GM04504 (cell line): ENCODE measurements at regions not wholly inside any gene's neighbourhood (a gene's known extent, or its start where the extent isn't known, plus 50 kb on each side); places are given as distances from the start of the nearest gene placed in this dataset.
"Not testable (repeated sequence)": the region's sequence is repeated elsewhere in the genome, so short reads cannot be mapped to it uniquely, and the experiment has no call there.

Experiments
- DNase-seq: peaks from one replicate; pipeline ENCODE4 v3.0.0-alpha.2; 2012; ENCODE audit warnings: low read depth

DNA sequence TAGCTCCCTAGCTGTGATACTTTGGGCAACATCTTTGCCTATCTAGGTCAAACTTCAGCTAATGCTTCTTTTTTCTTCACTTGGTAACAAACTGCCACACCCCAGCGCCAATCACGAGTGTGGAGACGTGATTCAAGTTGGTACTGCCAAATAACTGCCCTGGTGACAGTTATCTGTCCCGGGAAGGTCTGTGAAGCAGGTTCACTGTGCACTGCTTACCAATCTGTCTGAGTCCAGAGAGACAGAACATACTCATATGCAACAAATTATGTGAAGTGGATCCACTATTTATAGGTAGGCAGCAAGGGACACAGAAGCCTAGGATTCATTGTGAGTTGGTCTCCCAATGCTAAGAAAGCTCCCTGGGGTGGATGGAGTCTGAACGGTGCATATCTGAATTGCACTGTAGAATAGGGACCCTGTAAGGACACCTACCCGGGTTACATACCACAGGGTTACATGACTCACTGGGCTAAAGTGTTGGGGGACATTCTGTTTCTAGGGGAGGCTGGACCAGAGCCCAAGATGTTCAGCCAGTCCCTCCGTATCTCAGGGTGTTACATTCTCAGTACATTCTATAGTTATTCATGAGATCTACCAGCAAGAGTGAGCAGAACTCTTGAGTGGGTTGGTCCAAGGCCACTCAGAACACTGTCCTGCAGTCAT is 95.4 kb upstream of the STC2 start:
- DNase-seq, result no peak

DNA sequence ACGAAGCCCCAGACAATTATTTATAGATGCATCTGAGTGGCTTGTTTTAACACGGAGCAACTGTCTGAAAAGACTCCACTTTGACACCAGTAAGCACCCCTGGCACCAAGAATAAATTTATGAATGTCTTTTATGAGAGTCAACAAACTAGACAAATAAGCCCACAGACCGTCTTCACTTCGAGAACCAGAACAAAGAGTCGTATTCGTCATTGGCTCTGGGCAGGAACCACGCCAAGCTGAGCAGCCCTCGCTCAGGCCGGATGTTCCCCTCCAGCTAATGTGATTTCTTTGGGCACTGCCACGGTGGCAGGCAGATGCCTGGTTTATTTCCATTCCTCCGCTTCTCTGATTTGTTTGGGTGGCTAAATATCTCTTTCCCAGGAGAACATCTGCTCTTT is 91.9 kb upstream of the STC2 start:
- no peak for DNase-seq

DNA sequence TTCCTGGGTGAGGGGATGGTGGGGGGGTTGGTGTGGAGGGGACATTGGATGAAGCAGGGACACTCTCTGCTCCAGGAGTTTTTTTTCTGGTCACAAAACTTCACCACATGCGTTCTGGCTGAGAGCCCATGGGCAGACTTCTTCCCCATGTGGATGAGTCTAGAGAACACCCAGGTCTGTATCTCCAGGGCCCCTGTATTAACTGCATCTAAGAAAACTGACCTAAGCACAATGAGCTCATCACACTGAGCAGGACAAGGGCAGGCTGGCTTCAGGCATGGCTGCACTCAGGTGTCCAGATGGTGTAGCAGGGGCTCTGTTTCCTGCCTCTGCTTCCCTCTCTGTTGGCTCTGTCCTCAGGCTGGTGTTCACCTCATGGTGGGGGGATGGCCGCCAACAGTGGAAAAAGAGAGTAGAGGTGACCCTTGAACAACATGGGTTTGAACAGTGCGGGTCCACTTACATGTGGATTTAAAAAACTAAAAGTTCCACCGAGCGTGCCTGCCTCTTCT is 85.3 kb upstream of the STC2 start:
- DNase-seq, result no peak

DNA sequence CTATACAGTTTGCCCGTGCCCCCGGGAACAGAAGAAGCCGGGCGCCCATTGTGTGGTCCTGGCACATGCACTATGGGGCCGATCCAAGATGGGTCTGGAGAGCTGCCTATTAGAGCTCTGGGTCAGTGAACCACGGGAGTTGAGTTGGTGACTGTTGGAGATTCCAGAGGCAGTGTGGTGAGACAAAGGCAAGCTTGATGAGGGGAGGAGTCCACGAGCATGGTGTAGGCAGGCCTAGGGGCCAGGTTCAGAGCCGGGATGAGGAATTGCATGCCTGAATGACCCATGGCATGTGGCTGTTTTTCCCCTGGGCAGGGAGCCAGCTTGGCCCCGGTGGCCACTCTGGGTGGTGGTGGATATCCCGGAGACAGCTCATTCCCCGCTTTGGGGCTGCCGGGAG is 84.4 kb upstream of the STC2 start:
- DNase-seq, result no peak

DNA sequence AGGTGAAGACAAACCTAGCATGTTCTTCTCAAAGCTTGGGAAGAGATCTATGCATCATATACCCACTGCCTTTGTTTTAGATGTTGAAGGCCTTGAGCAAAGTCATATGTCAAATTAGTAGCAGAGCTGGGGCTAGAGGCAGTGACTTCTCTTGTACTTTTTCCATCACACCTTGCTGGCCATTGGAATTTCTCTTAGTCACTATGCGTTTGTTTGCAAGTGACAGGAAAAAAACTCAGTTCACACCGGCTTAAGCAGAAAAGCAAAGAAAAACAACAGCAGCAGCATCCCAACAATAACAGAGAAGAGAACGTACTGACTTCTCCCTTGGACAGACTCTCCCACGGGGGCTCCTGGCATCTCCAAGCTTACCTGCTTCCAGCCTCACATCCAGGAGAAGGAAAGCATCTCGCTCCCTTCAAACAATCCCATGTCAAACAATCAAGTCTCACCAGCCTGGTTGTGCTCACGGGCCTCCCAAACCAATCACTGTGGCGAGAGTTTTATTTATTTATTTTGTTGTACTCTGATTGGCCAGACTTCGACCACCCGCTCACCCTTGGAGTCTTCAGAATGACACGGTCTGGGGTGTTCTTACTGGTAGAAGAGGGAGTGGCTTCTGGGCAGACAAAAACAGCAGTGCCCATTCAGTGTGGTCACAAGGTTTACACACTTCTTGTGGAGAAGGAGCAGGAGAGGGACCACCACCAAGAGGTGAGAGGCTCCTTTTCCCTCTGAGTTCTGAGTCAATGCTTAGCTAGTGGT is 83.8 kb upstream of the STC2 start:
- no peak for DNase-seq

DNA sequence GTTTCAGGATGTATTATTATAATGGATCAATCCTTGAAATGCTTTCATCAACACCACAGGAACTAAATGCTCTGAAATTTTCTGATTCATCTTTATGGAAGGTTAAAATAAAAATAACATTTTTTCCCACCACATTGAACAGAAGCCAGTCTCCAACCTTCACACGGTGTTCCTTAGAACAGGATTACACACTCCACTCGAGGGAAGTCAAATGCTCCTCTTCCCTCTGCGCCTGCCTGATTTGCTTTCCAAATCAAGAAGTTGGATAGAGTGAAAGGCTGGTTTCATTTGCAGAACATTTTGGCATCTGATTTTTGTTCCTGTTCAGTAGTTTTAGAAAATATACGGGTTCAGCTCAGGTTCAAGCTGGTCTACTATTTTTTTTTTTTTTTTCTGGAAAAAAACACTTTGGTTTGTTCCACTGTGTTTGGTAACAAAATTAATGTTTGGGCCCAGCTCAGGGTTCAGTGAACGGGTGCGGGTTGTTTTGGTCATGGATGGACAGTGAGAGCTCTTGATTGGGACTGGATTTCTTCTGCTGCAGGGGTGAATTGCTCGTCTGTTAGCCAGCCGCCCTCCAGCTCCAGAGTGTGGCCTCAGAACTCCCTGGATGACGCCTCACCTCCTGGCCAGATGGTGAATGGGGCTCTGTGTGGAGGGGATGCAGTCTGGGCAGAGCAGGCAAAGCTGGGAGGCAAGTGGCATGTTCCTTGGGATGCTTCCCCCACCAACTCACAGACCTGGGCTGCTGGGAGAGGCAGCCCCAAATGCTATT is 82.4 kb upstream of the STC2 start:
- DNase-seq, result no peak

DNA sequence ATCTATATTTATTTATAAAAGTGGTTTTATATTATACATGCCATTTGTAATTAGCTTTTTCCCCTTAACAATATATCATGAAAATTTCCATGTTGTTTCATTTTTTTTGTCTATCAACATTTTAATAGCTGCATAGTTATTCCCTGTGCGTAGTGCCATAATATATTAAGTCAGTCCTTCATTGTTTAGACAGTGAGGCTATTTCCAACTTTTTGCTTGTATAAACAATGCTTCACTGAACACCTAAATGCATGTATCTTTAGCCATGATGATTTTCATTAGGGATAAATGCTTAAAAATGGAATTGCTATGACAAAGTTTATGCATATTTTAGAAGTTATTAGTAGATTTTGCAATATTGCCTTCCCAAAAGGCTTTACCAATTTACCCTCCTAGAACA is 80.7 kb upstream of the STC2 start:
- DNase-seq, result no peak

DNA sequence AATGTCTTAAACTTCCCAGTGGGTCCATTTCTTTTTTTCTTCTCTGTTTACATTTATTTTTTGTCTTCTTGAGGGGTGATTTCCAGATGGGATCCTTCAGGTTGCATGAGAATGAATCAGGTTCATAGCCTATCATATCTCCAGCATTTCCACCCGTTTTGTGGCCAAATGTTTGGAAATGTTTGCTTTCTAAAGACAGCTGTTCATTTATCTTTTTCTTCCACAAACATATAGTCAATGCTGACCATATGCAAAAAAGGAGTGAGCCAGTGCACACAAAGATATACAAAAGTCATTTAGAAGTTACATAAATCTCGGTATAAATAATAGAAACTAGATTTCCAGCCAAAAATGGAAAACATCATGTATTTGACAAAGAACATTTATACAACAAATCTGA is 71.6 kb upstream of the STC2 start:
- no peak for DNase-seq

DNA sequence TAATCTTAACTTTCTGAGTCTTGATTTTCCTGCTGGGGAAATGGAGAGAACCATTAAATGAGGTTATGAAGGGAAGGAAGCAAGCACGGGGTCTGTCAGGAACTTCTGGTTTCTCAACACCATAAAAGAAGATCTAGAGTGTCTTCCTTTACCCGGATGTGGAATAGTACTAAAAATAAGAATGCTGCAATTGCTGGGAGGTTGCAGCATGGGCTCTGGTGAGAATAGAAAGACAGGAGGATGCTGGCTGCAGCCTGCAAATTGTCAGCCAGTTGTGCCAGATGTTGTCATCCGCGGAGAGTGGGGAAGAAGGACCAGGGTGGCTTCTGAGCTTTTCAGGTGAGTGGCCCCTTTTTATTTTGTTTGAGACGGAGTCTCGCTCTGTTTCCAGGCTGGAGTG is 69.3 kb upstream of the STC2 start:
- DNase-seq, result no peak

DNA sequence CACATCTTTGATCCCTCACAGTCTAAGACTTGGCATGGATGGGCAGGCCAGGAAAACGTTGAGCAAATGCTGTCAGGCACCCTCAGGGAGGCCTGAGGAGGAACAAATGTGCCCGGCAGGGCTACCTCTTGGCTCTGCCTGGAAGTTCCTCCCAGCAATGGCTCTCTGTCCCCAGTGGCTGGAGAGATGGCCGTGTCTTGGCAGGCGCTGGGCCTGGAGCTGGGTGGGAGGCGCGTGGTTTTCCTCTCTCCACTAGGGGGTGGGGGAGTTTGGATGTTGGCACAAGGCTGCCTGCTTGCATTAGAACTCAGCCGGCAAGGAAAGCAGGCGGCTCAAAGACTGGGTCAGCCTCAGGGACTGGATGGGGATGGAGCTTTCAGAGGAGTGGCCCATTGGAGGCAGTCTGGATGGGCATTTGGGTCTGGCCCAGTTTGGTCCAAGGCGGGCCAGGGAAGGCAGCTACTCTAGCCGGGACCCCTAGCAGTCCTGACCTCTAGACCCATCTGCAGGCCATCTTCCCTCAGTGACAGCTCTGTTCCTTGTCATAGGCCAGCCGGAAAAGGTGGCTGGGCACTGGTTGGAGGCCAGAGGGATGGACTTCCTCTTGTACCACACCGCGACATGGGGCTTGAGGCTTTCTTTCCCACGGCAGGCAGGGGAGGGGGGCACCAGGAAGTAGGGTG is 68.2 kb upstream of the STC2 start:
- DNase-seq, result no peak

DNA sequence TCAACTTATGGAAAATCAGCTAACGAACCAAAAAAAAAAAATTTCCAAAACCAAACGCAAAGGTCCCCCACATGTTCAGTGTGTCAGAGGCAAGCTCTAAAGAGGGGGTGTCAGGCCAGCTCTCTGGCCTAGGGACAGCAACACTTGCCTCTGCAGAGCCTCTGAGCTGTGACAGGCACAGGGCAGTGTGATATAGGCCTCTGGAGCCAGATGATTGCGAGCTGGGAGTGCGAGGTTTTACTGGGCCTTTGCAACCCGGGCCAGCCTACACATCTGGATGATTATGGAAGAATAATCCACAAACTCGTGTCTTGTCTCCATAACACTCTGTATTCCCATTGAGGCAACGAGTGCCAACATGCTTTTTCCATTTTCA is 67.7 kb upstream of the STC2 start:
- DNase-seq, result no peak

DNA sequence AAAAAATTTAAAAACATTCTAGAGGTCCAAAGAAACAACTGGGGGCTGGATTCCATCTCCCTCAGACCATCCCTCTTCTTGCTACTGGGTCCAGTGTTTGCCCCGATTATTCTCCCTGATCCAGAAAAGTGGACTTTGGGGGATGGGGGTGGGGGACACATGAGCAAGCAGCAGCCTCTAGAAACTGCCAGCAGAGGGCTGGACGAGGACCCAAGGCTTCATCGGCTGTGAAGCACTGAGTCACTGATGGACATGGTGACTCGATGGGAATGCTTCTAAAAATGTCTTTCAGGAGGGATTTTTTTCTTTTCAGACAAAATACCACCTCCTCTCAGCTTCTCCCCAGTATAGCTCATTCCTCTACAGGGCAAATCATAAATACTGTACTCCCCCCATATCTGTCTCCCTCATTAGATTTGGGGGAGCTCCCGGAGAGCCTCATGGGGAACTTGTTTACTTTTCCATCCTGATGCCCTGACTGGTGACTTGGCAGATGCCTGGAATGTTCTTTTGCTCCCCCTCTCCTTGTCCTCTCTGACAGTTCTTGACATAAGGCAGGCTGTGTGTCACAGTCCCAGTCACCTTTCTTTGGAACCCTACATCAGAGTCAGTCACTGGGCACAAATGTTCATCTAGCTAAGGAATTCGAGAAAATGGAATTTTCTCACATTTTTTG is 67.2 kb upstream of the STC2 start:
- peak; percentile 52 for DNase-seq

DNA sequence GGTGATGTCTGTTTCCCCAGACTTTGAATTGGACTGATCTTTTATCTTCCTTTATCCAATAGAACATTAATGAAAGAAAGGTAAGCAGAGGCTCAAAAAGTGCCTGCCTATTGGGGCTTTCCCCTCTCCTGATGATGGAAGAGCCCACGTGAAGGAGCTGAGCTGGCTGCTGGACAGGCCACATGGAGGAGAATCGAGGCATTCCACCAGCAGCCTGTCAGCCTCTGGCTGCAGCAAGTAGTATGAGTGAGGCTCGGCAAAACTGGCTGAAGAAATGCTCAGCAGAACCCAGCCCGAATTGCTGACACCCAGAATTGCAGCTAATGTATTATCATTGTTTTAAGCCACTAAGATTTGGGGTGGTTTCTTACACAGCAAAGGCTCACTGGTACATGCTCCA is 66.5 kb upstream of the STC2 start:
- DNase-seq, result peak; percentile 8

DNA sequence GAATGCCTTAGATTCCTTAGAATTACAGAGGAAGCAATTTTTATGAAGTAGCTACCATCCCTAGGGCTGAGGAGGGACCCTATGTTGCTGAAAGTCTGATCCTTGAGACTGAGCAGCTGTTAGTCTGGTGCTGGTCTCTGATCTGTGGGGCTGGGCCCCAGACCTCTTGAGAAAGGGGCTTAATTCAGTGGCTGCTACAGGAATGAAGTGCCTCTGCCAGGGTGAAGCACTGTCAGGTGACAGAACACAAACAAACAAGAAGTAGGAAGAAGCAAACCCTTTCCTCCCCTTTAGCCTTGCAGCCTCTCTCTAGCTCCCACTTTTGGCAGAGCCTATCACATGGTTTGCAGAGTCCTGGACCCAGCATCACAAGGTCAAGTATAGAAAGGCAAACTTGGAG is 64.0 kb upstream of the STC2 start:
- no peak for DNase-seq

DNA sequence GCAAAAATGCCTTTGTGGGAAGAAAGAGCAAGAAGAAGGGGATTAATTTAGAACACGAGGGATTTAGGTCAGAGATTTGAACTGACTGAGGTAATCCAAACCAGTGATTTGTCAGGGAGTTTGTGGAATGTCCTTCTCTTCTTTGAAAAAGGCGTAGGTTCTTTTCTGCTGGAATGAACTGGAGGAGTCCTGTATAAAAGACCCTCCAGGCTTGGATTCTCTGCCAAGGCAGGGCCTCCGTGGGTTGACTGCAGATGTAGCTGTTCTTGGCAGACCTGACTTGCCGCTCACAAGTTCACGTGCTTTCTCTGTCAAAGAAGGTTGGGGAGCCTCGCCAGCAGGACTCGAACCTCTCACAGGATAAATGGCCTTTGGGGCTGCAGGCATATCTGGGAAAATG is 62.8 kb upstream of the STC2 start:
- no peak for DNase-seq

DNA sequence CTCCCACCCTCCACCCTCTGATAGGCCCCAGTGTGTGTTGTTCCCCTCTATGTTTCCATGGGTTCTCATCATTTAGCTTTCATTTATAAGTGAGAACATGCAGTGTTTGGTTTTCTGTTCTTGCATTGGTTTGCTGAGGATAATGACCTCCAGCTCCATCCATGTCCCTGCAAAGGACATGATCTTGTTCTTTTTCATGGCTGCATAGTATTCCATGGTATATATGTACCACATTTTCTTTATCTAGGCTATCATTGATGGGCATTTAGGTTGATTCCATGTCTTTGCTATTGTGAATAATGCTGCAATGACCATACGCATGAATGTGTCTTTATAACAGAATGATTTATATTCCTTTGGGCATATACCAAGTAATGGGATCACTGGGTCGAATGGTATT is 59.1 kb upstream of the STC2 start:
- DNase-seq, result not testable (repeated sequence)

DNA sequence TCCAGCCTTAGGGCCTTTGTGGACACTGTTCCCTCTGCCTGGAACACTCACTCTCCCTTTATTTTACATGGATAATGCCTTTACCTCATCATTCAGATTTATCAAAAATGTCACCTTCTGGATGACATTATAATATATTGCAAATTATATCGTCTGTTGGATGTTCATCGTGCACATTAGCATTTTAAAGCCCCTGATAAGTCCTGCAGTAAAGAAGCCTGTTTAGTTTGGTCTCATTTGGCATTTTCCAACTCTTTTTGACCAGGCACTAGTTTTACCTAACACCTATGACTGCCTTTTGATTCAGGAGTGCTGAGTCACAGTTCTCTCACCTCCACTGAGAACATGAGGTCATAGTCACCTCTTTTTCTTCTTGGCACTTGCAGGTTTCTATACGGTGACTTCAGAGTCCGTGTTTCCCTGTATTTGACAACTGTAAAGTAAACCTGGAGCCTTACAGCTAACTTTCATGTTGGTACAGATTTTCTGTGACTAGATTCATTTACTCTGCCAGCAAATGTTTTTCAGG is 57.7 kb upstream of the STC2 start:
- no peak for DNase-seq

DNA sequence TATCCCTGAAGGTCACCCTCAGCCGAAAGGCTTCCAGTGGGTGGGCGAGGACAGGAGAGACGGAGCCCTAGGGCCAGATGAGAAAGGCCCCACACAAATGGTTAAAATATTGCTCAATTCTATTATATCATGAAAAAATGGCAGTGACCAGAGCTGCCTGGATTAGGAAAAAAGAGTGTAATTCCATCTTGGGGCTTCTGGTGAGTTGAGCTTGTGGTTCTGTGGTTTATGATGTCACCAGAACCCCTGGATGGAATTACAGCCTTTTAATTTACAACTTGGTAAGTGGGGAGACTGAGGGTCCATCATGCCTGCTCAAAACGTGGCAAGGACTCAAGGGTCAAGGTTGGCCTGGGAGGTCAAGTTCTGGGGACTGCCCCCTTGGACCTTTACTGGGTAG is 55.5 kb upstream of the STC2 start:
- no peak for DNase-seq

DNA sequence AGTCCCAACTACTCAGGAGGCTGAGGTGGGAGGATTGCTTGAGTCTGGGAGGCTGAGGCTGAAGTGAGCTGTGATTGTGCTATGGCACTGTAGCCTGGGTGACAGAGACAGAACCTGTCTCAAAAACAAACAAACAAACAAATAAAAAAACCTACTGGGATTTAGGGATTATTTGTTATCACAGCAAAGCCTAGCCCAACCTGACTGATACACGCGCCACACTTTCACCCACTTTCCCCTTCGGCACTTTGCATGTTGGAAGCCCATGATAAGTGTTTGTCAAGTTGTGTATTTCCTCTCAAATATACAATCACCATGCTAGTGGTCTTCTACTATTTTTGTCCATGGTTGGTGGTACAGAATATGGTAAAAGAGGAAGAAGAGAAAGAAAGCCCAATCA is 50.5 kb upstream of the STC2 start:
- no peak for DNase-seq
